Transverse colon (tissue), 3 donors: ENCODE measurements at regions not wholly inside any gene's neighbourhood (a gene's known extent, or its start where the extent isn't known, plus 50 kb on each side); places are given as distances from the start of the nearest gene placed in this dataset.
"Not testable (repeated sequence)": the region's sequence is repeated elsewhere in the genome, so short reads cannot be mapped to it uniquely, and the experiment has no call there.

Experiments
- POLR2A ChIP-seq: fragments of 450-650 bp; IDR thresholded peaks from one replicate; pipeline ENCODE4 v1.6.1; 2016; ENCODE audit warnings: antibody characterized with exemption, mild to moderate bottlenecking, moderate library complexity
- TF ChIP-seq, protein P1 (sequence below), 5 experiments: fragments of 200-600 bp in 3 of 5; fragments of 450-650 bp in 2 of 5; sonication (generic) in 3 of 5; IDR thresholded peaks; 1 replicate in 2 of 5; 2 replicates in 3 of 5; pipeline ENCODE4 v1.5.1; 2016 to 2017; ENCODE audit warnings: antibody characterized with exemption in 5 of 5, inconsistent platforms in 3 of 5, mild to moderate bottlenecking in 2 of 5, moderate library complexity in 1 of 5

DNA sequence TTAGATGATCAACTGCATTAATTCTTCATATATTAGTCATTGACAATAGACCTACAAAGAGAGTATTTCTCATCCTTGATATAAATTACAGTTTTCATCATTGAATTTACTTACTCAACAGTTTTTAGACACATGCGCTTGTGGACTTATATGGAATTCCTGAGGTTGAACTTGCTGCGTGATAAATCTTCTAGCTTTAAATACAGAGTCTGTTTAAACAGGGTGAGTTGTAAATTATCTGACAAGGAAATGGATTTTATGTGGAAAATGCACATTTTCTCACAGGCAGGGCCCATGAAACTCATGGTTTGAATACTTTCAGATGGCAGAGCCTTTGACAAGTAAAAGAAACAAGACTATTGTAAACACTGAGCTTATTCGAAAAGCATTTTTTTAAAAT, 280.5 kb downstream of the SPATA31A6 start:
- TF ChIP-seq, protein P1, sequence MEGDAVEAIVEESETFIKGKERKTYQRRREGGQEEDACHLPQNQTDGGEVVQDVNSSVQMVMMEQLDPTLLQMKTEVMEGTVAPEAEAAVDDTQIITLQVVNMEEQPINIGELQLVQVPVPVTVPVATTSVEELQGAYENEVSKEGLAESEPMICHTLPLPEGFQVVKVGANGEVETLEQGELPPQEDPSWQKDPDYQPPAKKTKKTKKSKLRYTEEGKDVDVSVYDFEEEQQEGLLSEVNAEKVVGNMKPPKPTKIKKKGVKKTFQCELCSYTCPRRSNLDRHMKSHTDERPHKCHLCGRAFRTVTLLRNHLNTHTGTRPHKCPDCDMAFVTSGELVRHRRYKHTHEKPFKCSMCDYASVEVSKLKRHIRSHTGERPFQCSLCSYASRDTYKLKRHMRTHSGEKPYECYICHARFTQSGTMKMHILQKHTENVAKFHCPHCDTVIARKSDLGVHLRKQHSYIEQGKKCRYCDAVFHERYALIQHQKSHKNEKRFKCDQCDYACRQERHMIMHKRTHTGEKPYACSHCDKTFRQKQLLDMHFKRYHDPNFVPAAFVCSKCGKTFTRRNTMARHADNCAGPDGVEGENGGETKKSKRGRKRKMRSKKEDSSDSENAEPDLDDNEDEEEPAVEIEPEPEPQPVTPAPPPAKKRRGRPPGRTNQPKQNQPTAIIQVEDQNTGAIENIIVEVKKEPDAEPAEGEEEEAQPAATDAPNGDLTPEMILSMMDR (IDR thresholded peaks at IDR 0.05) = not testable (repeated sequence)
- TF ChIP-seq POLR2A = not testable (repeated sequence)
